Right lobe of liver (tissue), 6 donors: ENCODE measurements at regions not wholly inside any gene's neighbourhood (a gene's known extent, or its start where the extent isn't known, plus 50 kb on each side); places are given as distances from the start of the nearest gene placed in this dataset.
"Not testable (repeated sequence)": the region's sequence is repeated elsewhere in the genome, so short reads cannot be mapped to it uniquely, and the experiment has no call there.

ENCODE experiments used
- ATAC-seq, 4 donors: fragments of 200-7000 bp; cut with Tn5 transposase; one replicate each; pipeline ENCODE4 v1.9.1; 2020; ENCODE audit warnings: mild to moderate bottlenecking in 4 of 4, moderate library complexity in 4 of 4
- DNase-seq, 3 donors: peaks; one replicate each; pipeline ENCODE4 v3.0.0-alpha.2; 2020
- H3K27ac ChIP-seq, 3 donors: fragments of 200-600 bp; one replicate each; pipeline ENCODE4 v1.8.0; 2022
- H3K27me3 ChIP-seq, 2 donors: fragments of 200-600 bp; one replicate each; pipeline ENCODE4 v1.8.0; 2022
- H3K36me3 ChIP-seq, 4 donors: fragments of 200-600 bp; sonication (generic) in 1 of 4; one replicate each; pipeline versions ENCODE4 v1.5.1 to v1.8.0; 2017 to 2022; ENCODE audit warnings: control low read depth in 1 of 4
- H3K4me1 ChIP-seq, 4 donors: fragments of 200-600 bp; sonication (generic) in 1 of 4; one replicate each; pipeline versions ENCODE4 v1.5.1 to v1.8.0; 2017 to 2022; ENCODE audit warnings: control low read depth in 1 of 4
- H3K4me3 ChIP-seq, 3 donors: fragments of 200-600 bp; one replicate each; pipeline ENCODE4 v1.8.0; 2022
- H3K9me3 ChIP-seq, 4 donors: fragments of 200-600 bp; sonication (generic) in 1 of 4; one replicate each; pipeline versions ENCODE4 v1.5.1 to v1.8.0; 2017 to 2022; ENCODE audit warnings: control low read depth in 1 of 4
- POLR2A ChIP-seq: fragments of 450-650 bp; IDR thresholded peaks from one replicate; pipeline ENCODE4 v1.6.1; 2017; ENCODE audit warnings: antibody characterized with exemption, mild to moderate bottlenecking
- WGBS: methylation state at CpG from one replicate; pipeline ENCODE4 v1.1.6; 2018; ENCODE audit warnings: low coverage, low lambda C conversion rate; ENCODE audit not compliant: insufficient coverage; ENCODE audit errors: missing lambda C conversion rate; 5-methylcytosine and 5-hydroxymethylcytosine counted together
- intact Hi-C, 2 donors: fragments of 100-400 bp; cut with DNase I; formaldehyde crosslinking; loops; one replicate each; pipeline versions ENCODE4 v1.11.2 to v1.14.1; 2022
- TF ChIP-seq, protein P1 (sequence below), 4 donors: fragments of 200-600 bp in 3 of 4; fragments of 450-650 bp in 1 of 4; IDR thresholded peaks; one replicate each; pipeline versions ENCODE4 v1.5.1 to v1.8.0; 2016 to 2022; ENCODE audit warnings: antibody characterized with exemption in 4 of 4, mild to moderate bottlenecking in 2 of 4
- donor health status: DM: no; HTN: yes; CAD: no.
- donor health status: DM: no; HTN: no; CAD: no.
- donor health status: DM: no; HTN: no; CAD: no.
- donor health status: DM: no; HTN: yes; CAD: no.
- donor health status: DM: no; HTN: yes; CAD: no.

DNA sequence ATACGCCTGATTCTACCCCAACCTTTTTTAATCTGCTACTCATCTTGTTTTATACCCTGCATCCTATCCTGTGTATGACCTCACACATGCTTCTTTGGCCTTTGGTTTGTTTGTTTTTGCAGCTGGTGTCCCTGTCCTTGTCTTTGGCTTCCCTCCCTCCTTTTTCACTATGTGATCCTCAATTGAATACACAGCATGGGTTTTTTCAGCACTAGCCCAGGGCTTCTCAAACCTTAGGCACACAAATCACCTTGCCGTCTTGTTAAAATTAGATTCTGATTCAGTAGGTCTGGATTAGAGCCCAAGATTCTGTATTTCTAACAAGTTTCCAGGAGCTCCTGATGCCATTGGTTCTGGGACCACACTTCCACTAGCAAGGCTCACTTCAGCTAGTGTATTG, 321.5 kb upstream of the MAN1A1 start:
- H3K27ac ChIP-seq: no peak overlapping the region
- H3K36me3 ChIP-seq: no peaks in the 10 kb centered on the region
- no peaks in the 10 kb centered on the region for H3K27me3 ChIP-seq
- ATAC-seq: no peak
- 56% methylated on average over 2 of the region's 2 CpGs for WGBS
- DNase-seq: no peak
- no peaks in the 10 kb centered on the region for H3K4me1 ChIP-seq
- intact Hi-C loops: no loop called here
- no peak for TF ChIP-seq POLR2A
- TF ChIP-seq, protein P1, sequence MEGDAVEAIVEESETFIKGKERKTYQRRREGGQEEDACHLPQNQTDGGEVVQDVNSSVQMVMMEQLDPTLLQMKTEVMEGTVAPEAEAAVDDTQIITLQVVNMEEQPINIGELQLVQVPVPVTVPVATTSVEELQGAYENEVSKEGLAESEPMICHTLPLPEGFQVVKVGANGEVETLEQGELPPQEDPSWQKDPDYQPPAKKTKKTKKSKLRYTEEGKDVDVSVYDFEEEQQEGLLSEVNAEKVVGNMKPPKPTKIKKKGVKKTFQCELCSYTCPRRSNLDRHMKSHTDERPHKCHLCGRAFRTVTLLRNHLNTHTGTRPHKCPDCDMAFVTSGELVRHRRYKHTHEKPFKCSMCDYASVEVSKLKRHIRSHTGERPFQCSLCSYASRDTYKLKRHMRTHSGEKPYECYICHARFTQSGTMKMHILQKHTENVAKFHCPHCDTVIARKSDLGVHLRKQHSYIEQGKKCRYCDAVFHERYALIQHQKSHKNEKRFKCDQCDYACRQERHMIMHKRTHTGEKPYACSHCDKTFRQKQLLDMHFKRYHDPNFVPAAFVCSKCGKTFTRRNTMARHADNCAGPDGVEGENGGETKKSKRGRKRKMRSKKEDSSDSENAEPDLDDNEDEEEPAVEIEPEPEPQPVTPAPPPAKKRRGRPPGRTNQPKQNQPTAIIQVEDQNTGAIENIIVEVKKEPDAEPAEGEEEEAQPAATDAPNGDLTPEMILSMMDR (IDR thresholded peaks at IDR 0.05): no peak
- no peaks in the 10 kb centered on the region for H3K9me3 ChIP-seq
- H3K4me3 ChIP-seq: no peak overlapping the region

- TF ChIP-seq, protein P1 (IDR thresholded peaks at IDR 0.05): no peak
- no peak for TF ChIP-seq POLR2A
- Histone ChIP-seq H3K27me3 (no peaks in the 10 kb centered on the region), H3K27ac (no peak overlapping the region), H3K4me1 (no peaks in the 10 kb centered on the region), H3K9me3 (no peaks in the 10 kb centered on the region), H3K4me3 (no peak overlapping the region), H3K36me3 (no peaks in the 10 kb centered on the region)
- intact Hi-C loops: no loop called here
- ATAC-seq: peak in 1 of 4 donors; percentile 29
- DNase-seq: no peak
Measured at GRCh38 chr6:119669221-119669620, 319.7 kb upstream of the MAN1A1 start.

DNA sequence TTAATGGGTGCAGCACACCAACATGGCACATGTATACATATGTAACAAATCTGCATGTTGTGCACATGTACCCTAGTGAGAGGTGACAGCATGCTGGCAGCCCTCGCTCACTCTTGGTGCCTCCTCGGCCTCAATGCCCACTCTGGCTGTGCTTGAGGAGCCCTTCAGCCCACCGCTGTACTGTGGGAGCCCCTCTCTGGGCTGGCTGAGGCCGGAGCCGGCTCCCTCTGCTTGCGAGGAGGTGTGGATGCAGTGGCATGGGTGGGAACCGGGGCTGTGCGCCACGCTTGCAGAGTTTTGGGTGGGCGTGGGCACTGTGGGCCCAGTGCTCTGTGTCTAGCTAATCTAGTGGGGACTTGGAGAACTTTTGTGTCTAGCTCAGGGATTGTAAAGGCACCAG, 315.9 kb upstream of the MAN1A1 start:
- DNase-seq, intact Hi-C loops, H3K4me1 ChIP-seq, H3K36me3 ChIP-seq, ATAC-seq, H3K27ac ChIP-seq, H3K9me3 ChIP-seq, H3K4me3 ChIP-seq, H3K27me3 ChIP-seq: not testable (repeated sequence)
- 0% methylated on average over 1 of the region's 10 CpGs for WGBS

DNA sequence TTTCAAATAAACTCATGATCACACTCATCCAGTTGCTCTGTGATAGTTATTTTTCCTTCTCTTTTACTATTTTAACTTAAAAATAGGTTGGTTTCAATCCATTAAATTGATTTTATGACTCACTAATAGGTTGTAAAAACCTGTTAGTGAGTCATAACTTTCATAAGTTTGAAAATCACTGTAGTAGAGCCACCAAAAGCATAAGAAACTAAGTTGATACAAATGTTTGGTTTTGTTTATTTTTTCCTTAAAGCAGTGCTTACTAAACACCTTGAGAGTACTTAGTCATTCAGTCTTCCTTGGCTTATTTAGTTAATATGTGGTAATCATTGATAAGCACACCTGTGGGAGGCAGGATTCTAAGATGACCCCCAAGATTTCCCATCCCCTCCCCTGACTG, 312.1 kb upstream of the MAN1A1 start:
- no peaks in the 10 kb centered on the region for H3K9me3 ChIP-seq
- no peaks in the 10 kb centered on the region for H3K36me3 ChIP-seq
- H3K4me3 ChIP-seq: no peak overlapping the region
- no peaks in the 10 kb centered on the region for H3K4me1 ChIP-seq
- no peak overlapping the region for H3K27ac ChIP-seq
- ATAC-seq (no peak), DNase-seq (no peak)
- no peaks in the 10 kb centered on the region for H3K27me3 ChIP-seq
- TF ChIP-seq POLR2A: no peak
- TF ChIP-seq, protein P1 (IDR thresholded peaks at IDR 0.05): no peak
- intact Hi-C loops: no loop called here

DNA sequence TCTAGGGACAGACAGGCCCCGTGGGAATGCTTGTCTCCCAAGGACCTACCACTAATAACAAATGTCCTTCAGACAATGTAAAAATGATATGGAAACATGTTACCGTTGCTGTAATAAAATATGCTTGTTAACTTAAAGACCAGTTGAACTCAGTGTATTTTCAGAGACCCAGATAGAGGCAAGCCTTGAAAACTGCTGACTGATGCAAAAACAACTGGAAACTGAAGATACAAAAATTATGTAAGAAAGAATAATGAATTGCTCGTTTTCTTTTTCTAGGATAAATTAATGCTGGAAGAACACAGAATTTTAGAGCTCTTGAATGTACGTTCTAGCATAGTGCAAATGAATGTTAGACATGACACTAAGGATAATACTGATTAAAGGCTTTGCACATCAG, 311.5 kb upstream of the MAN1A1 start:
- Histone ChIP-seq H3K27me3 (no peaks in the 10 kb centered on the region), H3K9me3 (no peaks in the 10 kb centered on the region), H3K27ac (no peak overlapping the region), H3K4me1 (no peaks in the 10 kb centered on the region), H3K4me3 (no peak overlapping the region), H3K36me3 (no peaks in the 10 kb centered on the region)
- 68% methylated on average over 4 of the region's 4 CpGs for WGBS
- no peak for DNase-seq
- ATAC-seq: no peak
- TF ChIP-seq POLR2A: no peak
- TF ChIP-seq, protein P1 (IDR thresholded peaks at IDR 0.05): no peak
- intact Hi-C loops: no loop called here
